Keratinocyte (primary cell): ENCODE measurements at regions not wholly inside any gene's neighbourhood (a gene's known extent, or its start where the extent isn't known, plus 50 kb on each side); places are given as distances from the start of the nearest gene placed in this dataset.

Experiments used
- DNase-seq: peaks from one replicate; pipeline ENCODE4 v3.0.0-alpha.2; 2011; ENCODE audit warnings: low read depth, missing footprints, low spot score
- FAIRE-seq: peaks from 2 replicates; lab custom pipeline; 2011; peaks lifted over from hg19 to GRCh38; lab: Jason Lieb, UNC
- H2AFZ ChIP-seq: 2 replicates; pipeline ENCODE4 v1.6.0; 2012; ENCODE audit warnings: low read length, control low read depth, inconsistent platforms; ENCODE audit not compliant: control insufficient read depth
- H3K27ac ChIP-seq: 2 replicates; pipeline ENCODE4 v1.5.1; 2011; ENCODE audit warnings: low read length; ENCODE audit not compliant: control insufficient read depth, insufficient read depth
- H3K27me3 ChIP-seq: 3 replicates; pipeline ENCODE4 v1.6.0; 2011; ENCODE audit warnings: low read length; ENCODE audit not compliant: control insufficient read depth, insufficient read depth; ENCODE audit errors: extremely low read depth
- H3K36me3 ChIP-seq, 2 experiments: 2 replicates in 1 of 2; 3 replicates in 1 of 2; pipeline ENCODE4 v1.5.1; 2011; ENCODE audit warnings: low read length in 2 of 2, mild to moderate bottlenecking in 1 of 2; ENCODE audit not compliant: control insufficient read depth in 2 of 2, insufficient read depth in 2 of 2; ENCODE audit errors: extremely low read depth in 1 of 2
- H3K4me1 ChIP-seq: 3 replicates; pipeline ENCODE4 v1.5.1; 2011; ENCODE audit warnings: low read length; ENCODE audit not compliant: control insufficient read depth, insufficient read depth; ENCODE audit errors: extremely low read depth
- H3K4me2 ChIP-seq: 3 replicates; pipeline ENCODE4 v1.6.0; 2011; ENCODE audit warnings: low read depth, low read length; ENCODE audit not compliant: control insufficient read depth, insufficient read depth; ENCODE audit errors: extremely low read depth
- H3K4me3 ChIP-seq, 3 experiments: fragments of 200-600 bp in 1 of 3; sonication (generic) in 1 of 3; 2 replicates in 2 of 3; 3 replicates in 1 of 3; pipeline ENCODE4 v1.5.1; 2011 to 2016; ENCODE audit warnings: low read length in 3 of 3, mild to moderate bottlenecking in 3 of 3, control low read depth in 2 of 3, inconsistent platforms in 1 of 3, low read depth in 1 of 3, mixed read lengths in 1 of 3, mixed run types in 1 of 3, moderate library complexity in 1 of 3; ENCODE audit not compliant: control insufficient read depth in 2 of 3, insufficient read depth in 2 of 3; ENCODE audit errors: extremely low read depth in 1 of 3
- H3K79me2 ChIP-seq: 2 replicates; pipeline ENCODE4 v1.6.0; 2012; ENCODE audit warnings: low read length; ENCODE audit not compliant: control insufficient read depth, insufficient read depth
- H3K9ac ChIP-seq: 3 replicates; pipeline ENCODE4 v1.6.0; 2011; ENCODE audit warnings: low read length; ENCODE audit not compliant: control insufficient read depth, insufficient read depth; ENCODE audit errors: extremely low read depth
- H3K9me1 ChIP-seq: 3 replicates; pipeline ENCODE4 v1.6.0; 2011; ENCODE audit warnings: low read length; ENCODE audit not compliant: control insufficient read depth, insufficient read depth; ENCODE audit errors: extremely low read depth
- H3K9me3 ChIP-seq: 2 replicates; pipeline ENCODE4 v1.5.1; 2012; ENCODE audit warnings: low read depth, low read length; ENCODE audit not compliant: control insufficient read depth
- H4K20me1 ChIP-seq: 3 replicates; pipeline ENCODE4 v1.6.0; 2011; ENCODE audit warnings: low read length; ENCODE audit not compliant: control insufficient read depth, insufficient read depth; ENCODE audit errors: extremely low read depth
- EZH2 ChIP-seq: IDR thresholded peaks from one replicate; pipeline ENCODE4 v1.6.1; 2012; ENCODE audit warnings: inconsistent platforms, mild to moderate bottlenecking, low read length, moderate library complexity
- dilution Hi-C: fragments of 300-500 bp; cut with MboI; formaldehyde crosslinking; loops from one replicate; pipeline ENCODE4 v1.7.0; 2020; ENCODE audit warnings: low sequenced_read_pairs; ENCODE audit not compliant: extremely low pct_ligation_motif_present
- TF ChIP-seq, protein P1 (sequence below), 3 experiments: IDR thresholded peaks in 1 of 3; conservative IDR thresholded peaks in 1 of 3; optimal IDR thresholded peaks in 1 of 3; 2 replicates in 2 of 3; 3 replicates in 1 of 3; pipeline versions ENCODE3 to v1.5.1; 2011; ENCODE audit warnings: low read length in 3 of 3, mild to moderate bottlenecking in 3 of 3, moderate library complexity in 2 of 3, control low read depth in 1 of 3, inconsistent platforms in 1 of 3; ENCODE audit not compliant: insufficient read depth in 2 of 3; ENCODE audit errors: extremely low read depth in 1 of 3

DNA sequence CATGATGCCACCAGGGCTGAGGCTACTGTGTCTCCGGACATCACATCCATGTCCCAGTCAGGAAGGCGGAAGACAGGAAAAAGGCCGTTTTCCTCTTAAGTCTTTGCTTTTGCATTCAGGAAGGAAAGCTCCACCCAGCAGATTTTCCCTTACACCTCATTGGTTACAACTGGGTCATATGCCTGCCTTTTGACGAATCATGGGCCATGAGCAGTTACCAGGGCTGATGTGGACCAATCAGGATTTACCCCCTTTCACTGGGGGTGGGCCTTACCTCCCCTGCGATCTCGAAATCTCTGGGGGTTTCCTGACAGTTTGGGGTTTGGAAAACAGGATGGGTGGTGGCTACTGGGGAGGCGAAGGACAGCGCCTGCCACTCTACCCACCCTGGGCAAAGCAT lies 52.5 kb upstream of the GRPEL1 start:
- Histone ChIP-seq H2AFZ (no peak overlapping the region), H4K20me1 (no peaks in the 10 kb centered on the region), H3K4me3 (no peak overlapping the region), H3K4me1 (peaks cover 8% of the 10 kb centered on the region), H3K4me2 (no peak overlapping the region), H3K36me3 (no peaks in the 10 kb centered on the region), H3K27ac (no peak overlapping the region), H3K9me1 (no peaks in the 10 kb centered on the region), H3K79me2 (no peaks in the 10 kb centered on the region), H3K9ac (no peak overlapping the region), H3K9me3 (no peaks in the 10 kb centered on the region), H3K27me3 (no peaks in the 10 kb centered on the region)
- DNase-seq (no peak), FAIRE-seq (no peak)
- dilution Hi-C loops, result no loop called here
- TF ChIP-seq, protein P1, sequence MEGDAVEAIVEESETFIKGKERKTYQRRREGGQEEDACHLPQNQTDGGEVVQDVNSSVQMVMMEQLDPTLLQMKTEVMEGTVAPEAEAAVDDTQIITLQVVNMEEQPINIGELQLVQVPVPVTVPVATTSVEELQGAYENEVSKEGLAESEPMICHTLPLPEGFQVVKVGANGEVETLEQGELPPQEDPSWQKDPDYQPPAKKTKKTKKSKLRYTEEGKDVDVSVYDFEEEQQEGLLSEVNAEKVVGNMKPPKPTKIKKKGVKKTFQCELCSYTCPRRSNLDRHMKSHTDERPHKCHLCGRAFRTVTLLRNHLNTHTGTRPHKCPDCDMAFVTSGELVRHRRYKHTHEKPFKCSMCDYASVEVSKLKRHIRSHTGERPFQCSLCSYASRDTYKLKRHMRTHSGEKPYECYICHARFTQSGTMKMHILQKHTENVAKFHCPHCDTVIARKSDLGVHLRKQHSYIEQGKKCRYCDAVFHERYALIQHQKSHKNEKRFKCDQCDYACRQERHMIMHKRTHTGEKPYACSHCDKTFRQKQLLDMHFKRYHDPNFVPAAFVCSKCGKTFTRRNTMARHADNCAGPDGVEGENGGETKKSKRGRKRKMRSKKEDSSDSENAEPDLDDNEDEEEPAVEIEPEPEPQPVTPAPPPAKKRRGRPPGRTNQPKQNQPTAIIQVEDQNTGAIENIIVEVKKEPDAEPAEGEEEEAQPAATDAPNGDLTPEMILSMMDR (optimal IDR thresholded peaks at IDR 0.05 in 1 of 3, IDR thresholded peaks at IDR 0.05 in 1 of 3, conservative IDR thresholded peaks at IDR 0.05 in 1 of 3; ENCODE audit: extremely low read depth in 1 of 3, insufficient read depth in 2 of 3, low read length in 3 of 3), result no peak
- TF ChIP-seq EZH2, result no peak

GRCh38 chr4:7118013-7118832 lies 50.4 kb upstream of the GRPEL1 start:
- DNase-seq (no peak), FAIRE-seq (no peak)
- Histone ChIP-seq H3K79me2 (no peaks in the 10 kb centered on the region), H3K27me3 (no peaks in the 10 kb centered on the region), H4K20me1 (no peaks in the 10 kb centered on the region), H3K9me3 (no peaks in the 10 kb centered on the region), H3K27ac (no peak overlapping the region), H3K4me2 (no peak overlapping the region), H3K36me3 (no peaks in the 10 kb centered on the region), H3K4me1 (no peaks in the 10 kb centered on the region), H3K9me1 (no peaks in the 10 kb centered on the region), H2AFZ (no peak overlapping the region), H3K9ac (no peak overlapping the region), H3K4me3 (no peak overlapping the region)
- TF ChIP-seq, protein P1 (optimal IDR thresholded peaks at IDR 0.05 in 1 of 3, IDR thresholded peaks at IDR 0.05 in 1 of 3, conservative IDR thresholded peaks at IDR 0.05 in 1 of 3; ENCODE audit: extremely low read depth in 1 of 3, insufficient read depth in 2 of 3, low read length in 3 of 3), result no peak
- no peak for TF ChIP-seq EZH2
- dilution Hi-C loops, result no loop called here
